GM19463 (cell line): ENCODE measurements at regions not wholly inside any gene's neighbourhood (a gene's known extent, or its start where the extent isn't known, plus 50 kb on each side); places are given as distances from the start of the nearest gene placed in this dataset.

Source experiments
- ATAC-seq: cut with Tn5 transposase; IDR thresholded peaks from one replicate; pipeline ENCODE4 v1.9.1; 2021; ENCODE audit warnings: mild to moderate bottlenecking, moderate library complexity; ENCODE audit not compliant: unreplicated experiment

DNA sequence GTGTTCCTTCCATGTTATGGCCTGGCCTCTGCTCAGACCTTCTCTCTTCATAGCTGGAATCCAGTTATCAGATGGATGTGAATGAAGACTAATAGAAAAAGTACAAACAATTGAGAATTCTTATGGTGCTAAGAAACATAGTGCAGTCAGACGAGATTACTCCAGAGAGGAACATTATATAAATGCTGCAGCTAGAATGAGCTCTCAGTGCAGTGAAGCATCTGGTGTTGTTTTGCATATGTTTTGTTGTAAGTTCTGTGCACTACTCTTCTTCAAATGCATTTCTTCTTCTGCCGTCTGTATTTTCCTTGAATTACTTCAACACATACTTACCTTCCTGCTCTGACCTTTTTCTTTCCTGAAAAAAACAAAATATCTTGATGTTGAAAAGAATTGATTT lies 602.4 kb upstream of the CDH18 start:
- no peak for ATAC-seq

DNA sequence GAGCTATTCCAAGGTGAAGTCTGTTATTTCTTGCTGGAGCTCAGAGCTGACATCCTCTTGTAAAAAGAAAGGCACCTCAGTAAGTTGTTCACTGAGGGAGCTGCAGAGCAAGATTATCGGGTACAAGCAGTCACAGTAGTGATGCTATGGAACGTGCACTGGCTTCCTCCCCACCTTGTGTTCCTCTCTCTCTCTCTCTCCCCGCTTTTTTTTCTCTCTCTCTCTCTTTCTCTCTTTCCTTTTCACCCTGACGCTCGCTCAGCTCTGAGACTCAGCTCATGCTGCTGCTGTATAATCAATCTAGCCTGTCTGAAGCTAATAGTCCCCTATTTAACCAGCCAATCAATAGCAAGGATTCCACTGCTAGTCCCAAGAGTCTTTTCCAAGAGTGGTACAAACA lies 587.6 kb upstream of the CDH18 start:
- no peak for ATAC-seq

DNA sequence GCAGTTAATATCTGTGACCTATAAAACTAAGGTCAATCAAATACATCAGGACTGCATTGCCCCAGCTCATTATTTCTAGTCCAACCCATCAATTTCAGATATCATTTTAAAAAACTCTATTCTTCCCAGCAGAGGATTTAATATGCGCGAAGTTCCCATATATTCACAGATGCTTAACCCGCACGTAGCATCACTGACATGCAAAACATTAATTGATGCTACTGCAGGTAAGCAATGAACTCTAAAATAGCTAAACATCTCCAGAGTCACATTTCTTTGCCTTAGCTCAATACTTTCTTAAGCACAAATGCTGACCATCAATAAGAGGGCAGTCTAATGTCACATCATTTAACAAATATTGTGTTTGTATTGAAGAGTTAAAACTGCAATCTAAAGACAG lies 586.6 kb upstream of the CDH18 start:
- ATAC-seq, result no peak

DNA sequence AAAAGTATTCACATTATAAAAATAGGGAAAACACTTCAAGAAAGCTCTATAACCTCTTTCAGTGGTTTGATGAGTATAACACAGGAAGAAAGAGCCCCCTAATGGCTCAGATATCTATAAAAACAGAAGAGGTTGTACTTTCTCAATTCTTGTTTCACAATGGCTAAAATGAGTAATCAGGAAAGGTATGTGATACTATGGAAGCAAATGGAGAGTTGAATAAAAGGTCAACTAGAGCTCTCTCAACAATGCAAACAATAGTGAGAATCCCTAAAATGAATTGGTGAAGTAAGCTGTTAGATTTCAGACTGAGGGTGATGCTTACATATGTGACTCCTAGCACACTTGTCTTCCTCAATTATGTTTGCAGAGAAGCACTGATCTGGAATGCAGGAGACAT lies 584.6 kb upstream of the CDH18 start:
- no peak for ATAC-seq

DNA sequence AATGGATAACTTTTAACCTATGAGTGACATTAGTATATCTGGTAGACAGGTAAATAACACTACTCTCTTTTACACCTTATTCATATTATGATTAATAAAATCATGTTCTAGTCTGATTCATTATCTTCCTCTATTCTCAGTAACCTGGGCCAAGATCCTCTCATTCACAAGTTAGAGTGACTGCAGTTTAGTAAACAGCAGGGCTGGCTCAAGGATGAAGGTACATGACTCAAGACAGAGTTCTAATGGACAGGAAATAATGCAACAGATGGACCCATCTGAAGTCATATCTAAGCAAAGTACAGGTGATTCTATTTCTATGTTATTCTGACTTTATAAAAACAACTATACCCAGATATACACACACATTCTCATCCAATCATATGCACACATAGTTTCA lies 582.5 kb upstream of the CDH18 start:
- no peak for ATAC-seq

DNA sequence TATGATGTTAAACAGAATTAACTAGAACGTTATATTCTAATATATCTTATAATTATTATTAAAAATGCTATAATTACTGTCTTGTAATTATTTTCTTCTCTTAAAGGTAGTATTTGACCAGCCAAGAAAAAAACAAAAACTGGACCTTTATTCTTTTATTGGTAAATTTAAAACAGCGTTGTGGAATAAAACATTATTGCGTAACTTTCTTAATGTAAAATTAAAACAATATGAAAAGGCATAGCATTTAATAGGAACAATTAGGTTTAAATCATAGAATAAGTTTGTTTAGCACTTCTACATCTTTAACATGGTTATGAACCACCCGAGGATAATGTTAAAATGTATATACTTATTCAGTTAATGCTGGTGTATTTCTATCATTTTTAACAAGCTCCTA lies 574.5 kb upstream of the CDH18 start:
- ATAC-seq, result no peak

DNA sequence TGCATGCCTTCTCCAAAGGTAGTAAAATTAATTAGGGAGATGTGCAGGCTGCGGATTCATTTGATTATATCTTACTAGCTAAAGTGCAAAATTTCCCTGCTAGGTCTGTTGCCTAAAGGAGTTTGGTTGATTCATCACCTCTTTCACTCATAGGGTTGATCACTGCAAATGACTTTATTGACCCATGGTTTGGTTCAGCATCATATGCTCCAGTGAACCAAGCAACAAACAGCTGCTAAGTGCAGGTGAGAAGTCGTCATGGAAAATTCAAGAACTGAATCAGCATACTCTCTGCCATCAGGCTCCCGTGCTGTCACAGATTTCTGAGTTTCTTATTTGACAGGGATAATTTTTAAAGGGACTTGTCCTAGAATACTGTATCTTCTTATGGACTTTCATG lies 571.8 kb upstream of the CDH18 start:
- ATAC-seq, result no peak

DNA sequence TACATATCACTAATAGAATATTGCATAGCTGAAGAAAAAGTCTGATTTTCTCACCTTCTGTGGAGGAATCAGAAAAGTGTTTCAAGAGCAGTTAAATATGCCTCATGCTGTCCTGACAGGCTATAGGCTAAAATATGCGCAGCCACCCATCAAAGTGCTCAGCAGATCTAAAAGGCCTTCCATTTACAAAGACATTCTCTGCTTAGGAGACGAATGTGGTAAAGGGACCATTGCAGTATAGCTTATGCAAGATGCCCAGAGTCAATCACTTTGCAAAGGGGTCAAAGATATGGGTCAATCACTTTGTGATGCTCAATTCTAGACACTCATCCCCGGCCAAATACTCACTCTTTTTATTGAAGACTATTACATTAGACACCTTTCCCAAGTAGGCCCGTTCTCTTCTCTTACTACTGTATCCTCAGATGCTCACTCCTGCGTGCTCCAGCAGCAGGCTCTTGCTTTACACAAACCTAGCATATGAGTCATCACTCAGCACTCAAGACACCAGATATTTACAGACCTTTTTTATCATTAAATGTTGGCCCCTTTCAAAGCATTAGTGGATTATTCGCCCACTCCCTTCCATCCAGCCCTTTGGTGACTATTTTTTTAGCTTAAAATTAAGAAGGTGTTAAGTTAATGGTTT lies 568.2 kb upstream of the CDH18 start:
- ATAC-seq, result no peak

DNA sequence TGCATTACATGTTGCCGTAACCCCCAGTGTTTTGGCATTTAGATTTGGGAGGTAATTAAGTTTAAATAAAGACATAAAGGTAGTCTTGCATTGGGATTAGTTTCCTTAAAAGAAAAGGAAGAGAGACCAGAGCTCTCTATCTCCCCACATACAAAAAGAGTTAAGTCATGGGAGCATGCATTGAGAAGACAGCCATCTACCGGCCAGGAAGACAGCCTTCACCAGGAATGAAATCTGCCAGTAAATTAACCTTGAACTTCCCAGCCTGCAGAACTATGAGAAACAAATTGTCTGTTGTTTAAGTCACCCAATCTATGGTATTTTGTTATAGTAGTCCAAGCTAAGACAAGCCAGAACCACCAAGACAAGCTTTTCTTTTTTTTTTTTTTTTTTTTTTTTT lies 567.0 kb upstream of the CDH18 start:
- ATAC-seq, result no peak

DNA sequence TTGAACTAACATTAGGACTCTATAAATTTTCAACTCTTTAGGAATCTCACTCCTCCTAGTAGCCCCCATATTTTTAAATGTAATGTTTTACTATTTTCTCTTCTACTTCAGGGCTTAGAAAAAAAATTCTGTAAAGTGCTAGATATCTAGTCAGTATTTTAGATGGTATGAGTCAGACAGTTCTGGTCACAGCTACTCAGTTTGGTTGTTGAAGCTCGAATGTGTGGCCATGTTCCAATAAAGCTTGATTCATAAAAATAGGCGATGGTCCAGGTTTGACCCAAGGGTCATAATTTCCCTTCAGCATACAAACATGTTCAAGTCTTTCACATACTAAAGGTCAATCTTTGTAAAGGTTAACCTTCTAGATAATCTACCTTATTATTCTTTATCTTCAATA lies 566.0 kb upstream of the CDH18 start:
- ATAC-seq, result no peak

DNA sequence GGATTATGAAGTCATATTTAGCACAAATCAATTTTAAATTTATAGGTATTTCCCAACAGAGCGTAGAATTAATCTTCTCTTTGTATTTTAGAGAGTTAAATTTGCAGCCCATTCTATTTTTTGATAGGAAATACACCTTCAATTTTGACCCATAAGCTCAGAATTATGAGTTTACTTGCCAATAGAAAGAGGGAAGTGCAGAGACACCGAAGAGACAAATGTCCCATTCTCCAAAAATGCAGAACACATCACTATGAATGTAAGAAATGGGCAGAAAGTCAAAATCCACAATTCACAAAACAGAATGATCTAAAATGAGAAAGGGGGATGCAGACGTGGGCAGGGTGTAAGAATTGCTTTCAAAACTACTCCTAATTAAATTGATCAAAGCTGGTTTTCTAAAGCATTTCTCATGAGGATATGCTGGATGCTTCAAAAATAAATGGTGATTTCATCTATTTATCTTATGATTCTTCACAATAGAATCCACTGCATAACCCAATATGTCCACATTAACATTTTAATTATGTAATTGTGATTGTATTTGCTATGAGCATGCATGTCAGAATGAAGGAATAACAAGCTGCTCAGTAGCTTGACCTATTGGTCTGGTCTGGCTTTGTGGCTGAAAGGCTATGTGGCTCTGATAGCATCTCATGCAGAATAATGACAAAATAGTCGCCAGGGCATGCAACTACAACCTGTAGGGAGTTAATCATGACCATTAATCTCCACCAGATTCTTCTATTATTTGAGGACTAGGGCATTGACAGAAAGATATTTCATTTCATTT lies 550.1 kb upstream of the CDH18 start:
- no peak for ATAC-seq

DNA sequence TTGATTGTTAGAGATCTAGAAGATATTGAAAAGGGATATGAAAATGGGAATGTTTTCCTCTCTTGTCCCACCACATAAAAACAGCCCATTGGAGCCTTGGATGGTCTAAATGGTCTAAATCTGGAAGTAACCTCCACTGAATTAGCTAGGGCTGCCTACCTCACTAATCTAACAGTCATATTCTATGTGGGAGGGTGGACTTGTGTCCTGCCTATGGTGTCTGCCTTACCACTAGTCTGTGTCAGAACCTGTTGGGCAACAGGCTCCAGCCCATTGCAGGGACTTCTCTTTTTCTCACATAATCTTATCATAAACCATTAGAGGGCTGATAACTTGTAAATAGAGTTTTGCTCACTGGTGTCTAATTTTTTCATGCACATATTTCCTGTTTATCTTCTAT lies 548.8 kb upstream of the CDH18 start:
- no peak for ATAC-seq

DNA sequence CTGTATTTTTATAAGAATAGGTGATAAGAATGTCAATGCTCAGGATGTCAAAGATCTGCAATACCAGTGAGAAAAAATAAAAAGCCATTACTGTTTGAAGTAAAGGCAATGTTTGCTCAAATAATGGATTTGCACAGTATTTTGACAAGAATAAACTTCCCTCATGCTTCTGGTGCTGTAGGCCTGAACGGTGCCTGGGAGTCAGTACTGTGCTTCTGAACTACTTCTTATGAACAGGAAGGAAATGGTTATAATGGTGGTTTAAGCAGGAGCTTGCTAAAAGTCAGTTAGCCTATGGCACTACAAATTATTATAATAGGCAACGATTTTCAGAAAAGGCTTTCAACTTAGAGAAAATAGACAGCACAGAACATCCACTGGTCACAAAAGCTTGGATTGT lies 548.3 kb upstream of the CDH18 start:
- ATAC-seq, result no peak

DNA sequence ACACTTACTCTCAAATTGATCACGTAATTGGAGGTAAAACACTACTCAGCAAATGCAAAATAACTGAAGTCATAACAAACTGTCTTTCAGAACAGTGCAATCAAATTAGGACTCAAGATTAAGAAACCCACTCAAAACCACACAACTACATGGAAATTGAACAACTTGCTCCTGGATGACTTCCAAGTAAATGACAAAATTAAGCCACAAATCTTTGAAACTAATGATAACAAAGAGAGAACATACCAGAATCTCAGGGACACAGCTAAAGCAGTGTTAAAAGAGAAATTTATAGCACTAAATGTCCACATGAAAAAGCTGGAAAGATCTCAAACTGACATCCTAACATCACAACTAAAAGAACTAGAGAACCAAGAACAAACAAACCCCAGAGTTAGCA lies 540.5 kb upstream of the CDH18 start:
- ATAC-seq, result no peak

DNA sequence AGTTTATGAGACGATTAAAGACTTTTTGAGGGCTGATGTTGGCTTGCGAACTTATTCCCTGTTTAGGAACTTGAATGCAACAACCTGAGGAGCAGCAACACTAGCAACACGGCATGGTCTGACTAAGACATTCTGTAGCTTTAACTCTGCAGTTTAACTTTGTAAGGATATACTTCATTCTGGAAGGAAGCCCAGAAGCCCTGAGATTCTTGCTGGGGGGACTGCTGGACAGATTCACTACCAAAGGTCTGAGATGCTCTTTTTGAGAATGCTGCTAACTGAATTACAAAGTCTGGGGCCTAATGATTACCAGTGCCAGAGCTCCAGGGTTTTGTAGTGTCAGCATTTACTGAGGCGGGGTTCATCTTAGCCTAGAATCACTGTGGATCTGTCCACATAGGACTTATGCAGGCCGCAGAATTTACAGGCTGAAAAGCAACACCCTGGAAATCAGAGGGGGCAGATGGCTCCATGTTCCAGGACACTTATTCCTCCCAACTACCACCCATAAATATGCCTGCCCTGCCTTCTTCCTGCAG lies 537.1 kb upstream of the CDH18 start:
- no peak for ATAC-seq

DNA sequence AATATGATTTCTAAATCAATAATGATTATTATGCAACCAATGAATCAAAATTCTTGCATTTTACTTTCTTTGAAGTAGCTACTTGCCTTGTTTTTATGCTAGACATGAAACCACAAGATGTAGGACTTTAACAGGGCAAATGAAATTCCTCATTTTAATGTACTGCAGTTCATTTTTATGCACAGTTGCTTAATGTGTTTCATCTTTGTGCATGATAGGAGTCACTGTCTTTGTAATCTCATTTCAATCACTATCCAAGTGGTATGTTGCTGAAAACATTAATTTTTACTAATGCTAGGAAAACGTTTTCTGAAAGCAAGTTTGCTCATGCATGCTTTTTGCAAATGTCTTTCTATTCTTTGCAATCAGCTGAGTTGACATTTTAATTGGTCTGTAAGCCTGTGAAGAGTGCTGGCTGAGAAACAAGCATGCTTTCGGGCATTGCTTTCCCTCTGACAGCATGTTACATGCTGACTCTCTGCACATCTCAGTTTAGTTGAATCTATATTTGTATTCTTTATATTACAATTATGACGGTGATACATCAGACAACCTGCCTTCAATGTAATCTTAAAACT lies 535.0 kb upstream of the CDH18 start:
- ATAC-seq, result no peak

DNA sequence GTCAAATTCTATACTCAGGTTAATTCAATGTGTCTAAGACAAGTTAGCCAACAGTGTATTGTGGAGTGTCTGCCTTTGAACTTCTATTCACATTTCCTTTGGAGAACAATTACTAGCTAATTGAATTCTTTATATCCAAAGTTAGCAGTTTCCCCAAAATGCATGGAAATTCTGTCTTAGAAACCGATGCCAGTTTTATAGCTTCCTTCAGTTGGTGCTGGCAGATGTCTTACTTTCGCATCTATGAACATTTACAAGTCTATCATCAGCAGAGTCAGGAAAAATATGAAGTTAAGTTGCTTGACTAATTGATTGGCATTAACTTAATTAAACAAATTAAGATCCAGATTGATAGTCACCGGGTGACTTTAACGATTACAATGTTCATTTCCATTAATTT lies 527.6 kb upstream of the CDH18 start:
- no peak for ATAC-seq

DNA sequence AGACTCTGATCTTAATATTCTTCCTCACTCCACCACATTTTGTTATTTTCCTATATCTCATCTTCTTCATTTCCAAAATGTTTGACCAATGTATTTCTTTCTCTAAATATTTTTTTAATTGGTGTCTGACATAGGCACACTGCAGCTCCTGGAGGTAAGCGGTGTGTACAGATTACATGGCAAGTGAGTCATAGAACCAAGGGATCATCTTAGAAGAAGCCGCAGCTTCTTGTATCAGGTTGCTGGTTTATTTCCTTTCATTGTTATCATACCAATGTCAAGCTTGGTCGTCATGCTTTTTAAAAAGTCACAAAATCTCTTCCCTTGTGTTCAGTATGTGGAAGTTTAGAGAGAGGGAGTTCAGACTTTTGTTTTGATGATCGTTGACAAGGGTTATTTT lies 526.1 kb upstream of the CDH18 start:
- ATAC-seq, result no peak

DNA sequence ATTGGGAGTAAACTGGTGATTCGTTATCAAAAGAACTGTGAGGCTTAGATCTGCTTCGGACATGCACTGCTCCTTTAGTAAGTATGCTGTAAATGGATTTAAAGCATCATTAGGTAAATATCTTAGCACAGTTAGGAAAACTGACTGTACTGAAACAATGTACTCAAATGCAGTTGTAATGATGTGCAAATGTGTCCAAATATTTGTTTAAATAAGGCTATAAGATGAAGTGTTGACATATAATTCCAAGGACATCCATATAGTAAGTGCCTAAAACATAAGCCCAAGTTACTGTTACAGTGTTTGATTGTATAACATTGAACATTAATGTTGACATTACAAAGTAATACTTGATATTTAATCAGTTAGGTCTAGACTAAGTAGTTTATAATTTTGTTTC lies 512.5 kb upstream of the CDH18 start:
- ATAC-seq, result no peak

DNA sequence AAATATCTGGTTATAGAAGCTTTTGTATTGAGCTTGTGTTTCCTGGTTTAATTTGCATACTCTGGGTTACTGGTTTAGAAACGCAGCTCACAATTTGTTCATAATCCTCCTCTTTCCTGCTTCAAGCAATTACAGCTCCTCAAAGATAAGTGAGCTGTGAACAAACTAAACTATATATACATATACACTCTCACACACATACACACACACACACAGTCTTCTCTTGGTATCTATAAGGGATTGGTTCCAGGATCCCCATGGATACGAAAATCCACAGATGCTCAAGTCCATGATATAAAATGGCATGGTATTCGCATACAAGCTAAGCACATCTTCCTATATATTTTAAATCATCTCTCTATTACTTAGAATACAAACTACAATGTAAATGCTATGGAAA lies 510.9 kb upstream of the CDH18 start:
- ATAC-seq, result no peak

DNA sequence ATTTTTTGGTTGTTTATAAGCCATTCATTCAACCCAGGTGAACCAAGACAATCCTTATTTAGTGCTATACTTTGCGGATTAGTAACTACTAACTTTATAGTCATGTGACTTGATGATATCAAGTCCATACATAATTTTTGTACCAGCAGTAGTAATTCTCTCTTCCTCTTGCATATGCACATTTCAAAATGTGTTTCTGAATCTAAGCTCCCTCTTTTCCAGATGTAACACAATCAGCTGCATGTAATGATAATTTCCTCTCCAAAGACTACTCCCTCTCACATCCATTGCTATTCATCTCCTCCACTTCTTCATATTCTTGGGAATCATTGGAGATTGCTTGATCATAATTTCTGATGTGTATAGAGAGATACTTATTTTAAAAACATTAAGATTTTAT lies 510.1 kb upstream of the CDH18 start:
- ATAC-seq, result no peak

DNA sequence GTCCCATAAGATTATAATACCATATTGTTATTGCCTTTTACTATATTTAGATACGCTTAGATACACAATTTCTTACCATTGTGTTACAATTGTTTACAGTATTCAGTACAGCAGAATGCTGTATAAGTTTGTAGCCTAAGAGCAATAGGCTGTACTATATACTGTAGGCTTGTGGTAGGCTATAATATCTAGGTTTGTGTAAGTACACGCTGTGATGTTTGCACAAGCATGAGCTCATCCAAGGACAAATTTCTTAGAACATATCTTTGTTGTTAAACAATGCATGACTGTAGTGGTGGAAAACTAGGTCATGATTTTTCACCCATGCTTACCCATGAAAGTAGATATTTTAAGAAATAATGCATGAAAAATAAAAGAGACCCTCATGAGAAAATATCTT lies 509.4 kb upstream of the CDH18 start:
- ATAC-seq, result no peak
